ENCODE measurements at regions not wholly inside any gene's neighbourhood (a gene's known extent, or its start where the extent isn't known, plus 50 kb on each side); places are given as distances from the start of the nearest gene placed in this dataset.

GRCh38 chr2:2874805-2875204, 502.8 kb downstream of the EIPR1 start:
- H3K4me1 ChIP-seq = peaks cover 0 to 6% (median 3%) of the 10 kb centered on the region in 6 donors
- intact Hi-C loops (cut with DNase I; ENCODE audit: low total_unique reads) = no loop called here
- H3K27ac ChIP-seq = no peak overlapping the region
- 83 to 92% (median 86%) methylated on average over 7 to 12 of the region's 12 CpGs for WGBS, 5 donors
- no peaks in the 10 kb centered on the region for H3K27me3 ChIP-seq (replicated peaks in 1 of 7)
- H3K4me3 ChIP-seq = no peak overlapping the region
- no peaks in the 10 kb centered on the region for H3K36me3 ChIP-seq
- TF ChIP-seq POLR2AphosphoS5 (IDR thresholded peaks at IDR 0.05) (no peak), POLR2A (IDR thresholded peaks at IDR 0.05) (no peak), CTCF (IDR thresholded peaks at IDR 0.05 in 8 of 11, conservative IDR thresholded peaks at IDR 0.05 in 3 of 11) (no peak)
- no peak for DNase-seq
- peaks cover 0 to 18% (median 0%) of the 10 kb centered on the region in 8 donors for H3K9me3 ChIP-seq

- 84 to 93% (median 89%) methylated on average over 6 to 10 of the region's 10 CpGs for WGBS, 5 donors
- Histone ChIP-seq H3K4me3 (no peak overlapping the region), H3K9me3 (peaks cover 0 to 18% (median 0%) of the 10 kb centered on the region in 8 donors), H3K36me3 (no peaks in the 10 kb centered on the region), H3K4me1 (peaks cover 0 to 1% (median under 1%) of the 10 kb centered on the region in 6 donors), H3K27me3 (replicated peaks in 1 of 7) (no peaks in the 10 kb centered on the region), H3K27ac (no peak overlapping the region)
- no peak for DNase-seq
- intact Hi-C loops (cut with DNase I; ENCODE audit: low total_unique reads) = no loop called here
- TF ChIP-seq POLR2AphosphoS5 (IDR thresholded peaks at IDR 0.05) (no peak), POLR2A (IDR thresholded peaks at IDR 0.05) (no peak), CTCF (IDR thresholded peaks at IDR 0.05 in 8 of 11, conservative IDR thresholded peaks at IDR 0.05 in 3 of 11) (no peak)
Observed at GRCh38 chr2:2874341-2874740, 503.3 kb downstream of the EIPR1 start.

- TF ChIP-seq POLR2AphosphoS5 (IDR thresholded peaks at IDR 0.05) (no peak), POLR2A (IDR thresholded peaks at IDR 0.05) (no peak)
- H3K4me1 ChIP-seq = no peaks in the 10 kb centered on the region
- H3K27ac ChIP-seq = no peak overlapping the region
- no peak overlapping the region for H3K4me3 ChIP-seq
- H3K27me3 ChIP-seq (replicated peaks in 1 of 7) = no peaks in the 10 kb centered on the region
- peaks cover 0 to 12% (median 0%) of the 10 kb centered on the region in 8 donors for H3K9me3 ChIP-seq
- no peak for DNase-seq
- 41 to 75% (median 63%) methylated on average over 4 to 7 of the region's 7 CpGs for WGBS, 5 donors
- H3K36me3 ChIP-seq = no peaks in the 10 kb centered on the region
- intact Hi-C loops (cut with DNase I; ENCODE audit: low total_unique reads) = no loop called here
Observed at GRCh38 chr2:2873450-2873811, 504.2 kb downstream of the EIPR1 start.

- peaks cover 0 to 7% (median 0%) of the 10 kb centered on the region in 8 donors for H3K9me3 ChIP-seq
- WGBS, 5 donors = 62 to 72% (median 68%) methylated on average over 3 of the region's 3 CpGs
- no peak overlapping the region for H3K4me3 ChIP-seq
- H3K4me1 ChIP-seq = no peaks in the 10 kb centered on the region
- intact Hi-C loops (cut with DNase I; ENCODE audit: low total_unique reads) = no loop called here
- DNase-seq = no peak
- TF ChIP-seq POLR2A (IDR thresholded peaks at IDR 0.05) (no peak), POLR2AphosphoS5 (IDR thresholded peaks at IDR 0.05) (no peak), CTCF (IDR thresholded peaks at IDR 0.05 in 8 of 11, conservative IDR thresholded peaks at IDR 0.05 in 3 of 11) (no peak)
- no peaks in the 10 kb centered on the region for H3K36me3 ChIP-seq
- no peak overlapping the region for H3K27ac ChIP-seq
- no peaks in the 10 kb centered on the region for H3K27me3 ChIP-seq (replicated peaks in 1 of 7)
Observed at GRCh38 chr2:2872713-2873449, 504.7 kb downstream of the EIPR1 start.

Data from spleen (tissue), 11 donors.